ENCODE measurements at regions not wholly inside any gene's neighbourhood (a gene's known extent, or its start where the extent isn't known, plus 50 kb on each side); places are given as distances from the start of the nearest gene placed in this dataset.

DNA sequence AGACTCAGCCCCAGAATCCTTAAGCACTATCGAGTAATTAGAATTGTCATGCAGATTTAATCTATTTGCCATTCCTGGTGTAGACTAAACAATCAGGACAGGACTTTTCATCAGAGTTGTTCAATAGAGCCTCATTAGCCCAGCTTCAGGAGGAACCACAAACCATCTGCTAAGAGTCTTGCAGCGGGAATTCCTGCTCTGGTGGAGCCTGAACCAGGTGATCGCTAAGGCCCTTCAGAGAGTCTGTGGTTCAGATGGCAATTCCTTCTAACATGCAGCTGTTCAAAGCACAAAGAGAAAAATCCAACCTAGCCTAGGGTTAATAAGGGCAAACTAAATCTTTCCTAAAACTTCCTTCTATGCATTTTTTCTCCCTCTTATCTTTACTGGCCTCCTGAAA lies 119.1 kb upstream of the CPEB2 start:
- no peak for TF ChIP-seq CTCF (optimal IDR thresholded peaks at IDR 0.05 in 1 of 3, IDR thresholded peaks at IDR 0.05 in 1 of 3, conservative IDR thresholded peaks at IDR 0.05 in 1 of 3; ENCODE audit: extremely low read depth in 1 of 3, insufficient read depth in 2 of 3, low read length in 3 of 3)
- no peak for TF ChIP-seq EZH2 (IDR thresholded peaks at IDR 0.05; ENCODE audit: low read length)
